Astrocyte (in vitro differentiated cells and primary cell): ENCODE measurements at regions not wholly inside any gene's neighbourhood (a gene's known extent, or its start where the extent isn't known, plus 50 kb on each side); places are given as distances from the start of the nearest gene placed in this dataset.

Experiments
- DNase-seq: peaks from one replicate; pipeline ENCODE4 v3.0.0-alpha.2; 2010; ENCODE audit warnings: low read depth
- FAIRE-seq: peaks from 2 replicates; lab custom pipeline; 2011; peaks lifted over from hg19 to GRCh38; lab: Jason Lieb, UNC
- H2AFZ ChIP-seq: 2 replicates; pipeline ENCODE4 v1.6.0; 2012; ENCODE audit warnings: low read depth, low read length, inconsistent platforms
- H3K27ac ChIP-seq: 2 replicates; pipeline ENCODE4 v1.5.1; 2011; ENCODE audit warnings: low read depth, low read length, inconsistent platforms
- H3K27me3 ChIP-seq: 2 replicates; pipeline ENCODE4 v1.6.0; 2011; ENCODE audit warnings: low read length, inconsistent platforms; ENCODE audit not compliant: insufficient read depth
- H3K36me3 ChIP-seq: 2 replicates; pipeline ENCODE4 v1.5.1; 2011; ENCODE audit warnings: low read length, inconsistent platforms; ENCODE audit not compliant: insufficient read depth
- H3K4me1 ChIP-seq: 2 replicates; pipeline ENCODE4 v1.5.1; 2011; ENCODE audit warnings: low read length, inconsistent platforms; ENCODE audit not compliant: insufficient read depth
- H3K4me2 ChIP-seq: 2 replicates; pipeline ENCODE4 v1.6.0; 2012; ENCODE audit warnings: low read length, inconsistent platforms
- H3K4me3 ChIP-seq: 2 replicates; pipeline ENCODE4 v1.5.1; 2011; ENCODE audit warnings: low read depth, mild to moderate bottlenecking, low read length, inconsistent platforms; ENCODE audit not compliant: insufficient read depth
- H3K79me2 ChIP-seq: 2 replicates; pipeline ENCODE4 v1.6.0; 2012; ENCODE audit warnings: mild to moderate bottlenecking, low read length, inconsistent platforms; ENCODE audit not compliant: insufficient read depth
- H3K9ac ChIP-seq: 2 replicates; pipeline ENCODE4 v1.6.0; 2012; ENCODE audit warnings: mild to moderate bottlenecking, low read length, inconsistent platforms
- H3K9me3 ChIP-seq: 2 replicates; pipeline ENCODE4 v1.5.1; 2012; ENCODE audit warnings: low read depth, mild to moderate bottlenecking, low read length, inconsistent platforms; ENCODE audit not compliant: insufficient read depth
- H4K20me1 ChIP-seq: 2 replicates; pipeline ENCODE4 v1.6.0; 2012; ENCODE audit warnings: low read length, inconsistent platforms; ENCODE audit not compliant: insufficient read depth
- H3K27ac Mint-ChIP-seq: one replicate; pipeline ENCODE4 v1.8.0; 2021; ENCODE audit warnings: mild to moderate bottlenecking, mixed read lengths; ENCODE audit not compliant: unreplicated experiment
- H3K27me3 Mint-ChIP-seq: one replicate; pipeline ENCODE4 v1.8.0; 2021; ENCODE audit warnings: low read depth, mixed read lengths; ENCODE audit not compliant: unreplicated experiment
- H3K36me3 Mint-ChIP-seq: one replicate; pipeline ENCODE4 v1.8.0; 2021; ENCODE audit warnings: low read depth, mixed read lengths; ENCODE audit not compliant: unreplicated experiment
- H3K4me1 Mint-ChIP-seq: one replicate; pipeline ENCODE4 v1.8.0; 2021; ENCODE audit warnings: low read depth, mixed read lengths; ENCODE audit not compliant: unreplicated experiment
- H3K4me3 Mint-ChIP-seq: one replicate; pipeline ENCODE4 v1.8.0; 2021; ENCODE audit warnings: mild to moderate bottlenecking, moderate library complexity, mixed read lengths; ENCODE audit not compliant: unreplicated experiment
- H3K9me3 Mint-ChIP-seq: one replicate; pipeline ENCODE4 v1.8.0; 2021; ENCODE audit warnings: mild to moderate bottlenecking, mixed read lengths; ENCODE audit not compliant: unreplicated experiment
- CTCF ChIP-seq: IDR thresholded peaks from 2 replicates; pipeline ENCODE4 v1.5.1; 2011; ENCODE audit warnings: low read depth, mild to moderate bottlenecking, inconsistent platforms, low read length, moderate library complexity; ENCODE audit not compliant: insufficient read depth
- EZH2 ChIP-seq: IDR thresholded peaks from 2 replicates; pipeline ENCODE4 v1.6.1; 2012; ENCODE audit warnings: mild to moderate bottlenecking, low read length, inconsistent platforms; ENCODE audit not compliant: insufficient read depth

GRCh38 chr14:43988989-43989388, 518.1 kb downstream of the FSCB start:
- Histone ChIP-seq H3K4me3 (no peak overlapping the region), H3K79me2 (no peaks in the 10 kb centered on the region), H3K36me3 (no peaks in the 10 kb centered on the region), H3K4me2 (no peak overlapping the region), H2AFZ (no peak overlapping the region), H3K27ac (no peak overlapping the region), H3K9ac (no peak overlapping the region), H3K27me3 (no peaks in the 10 kb centered on the region), H3K9me3 (no peaks in the 10 kb centered on the region), H3K4me1 (no peaks in the 10 kb centered on the region), H4K20me1 (no peaks in the 10 kb centered on the region)
- Mint-ChIP-seq H3K4me3 (no peak overlapping the region), H3K36me3 (no peaks in the 10 kb centered on the region), H3K27ac (no peak overlapping the region), H3K9me3 (no peaks in the 10 kb centered on the region), H3K27me3 (no peaks in the 10 kb centered on the region), H3K4me1 (no peaks in the 10 kb centered on the region)
- no peak for DNase-seq
- no peak for FAIRE-seq
- TF ChIP-seq EZH2 (no peak), CTCF (no peak)

GRCh38 chr14:43983721-43984120, 523.4 kb downstream of the FSCB start:
- H3K79me2 ChIP-seq: no peaks in the 10 kb centered on the region
- DNase-seq: no peak
- no peaks in the 10 kb centered on the region for H3K9me3 ChIP-seq
- H3K4me1 Mint-ChIP-seq: no peaks in the 10 kb centered on the region
- no peak overlapping the region for H2AFZ ChIP-seq
- peaks cover 2% of the 10 kb centered on the region for H3K9me3 Mint-ChIP-seq
- H3K27me3 ChIP-seq: no peaks in the 10 kb centered on the region
- H3K4me2 ChIP-seq: no peak overlapping the region
- no peak overlapping the region for H3K4me3 Mint-ChIP-seq
- no peaks in the 10 kb centered on the region for H3K4me1 ChIP-seq
- H4K20me1 ChIP-seq: no peaks in the 10 kb centered on the region
- H3K27ac Mint-ChIP-seq: no peak overlapping the region
- TF ChIP-seq CTCF (no peak), EZH2 (no peak)
- no peaks in the 10 kb centered on the region for H3K36me3 Mint-ChIP-seq
- no peak overlapping the region for H3K27ac ChIP-seq
- no peak overlapping the region for H3K9ac ChIP-seq
- H3K4me3 ChIP-seq: no peak overlapping the region
- H3K27me3 Mint-ChIP-seq: no peaks in the 10 kb centered on the region
- FAIRE-seq: no peak
- H3K36me3 ChIP-seq: no peaks in the 10 kb centered on the region

- Histone ChIP-seq H3K4me2 (no peak overlapping the region), H4K20me1 (no peaks in the 10 kb centered on the region), H3K36me3 (no peaks in the 10 kb centered on the region), H3K27ac (no peak overlapping the region), H3K9me3 (no peaks in the 10 kb centered on the region), H3K4me1 (no peaks in the 10 kb centered on the region), H3K27me3 (no peaks in the 10 kb centered on the region), H2AFZ (no peak overlapping the region), H3K9ac (no peak overlapping the region), H3K4me3 (no peak overlapping the region), H3K79me2 (no peaks in the 10 kb centered on the region)
- Mint-ChIP-seq H3K36me3 (no peaks in the 10 kb centered on the region), H3K4me1 (no peaks in the 10 kb centered on the region), H3K27me3 (no peaks in the 10 kb centered on the region), H3K4me3 (no peak overlapping the region), H3K27ac (no peak overlapping the region), H3K9me3 (peaks cover 4% of the 10 kb centered on the region)
- FAIRE-seq (no peak), DNase-seq (no peak)
- TF ChIP-seq EZH2: no peak
These were observed 525.8 kb downstream of the FSCB start for GRCh38 chr14:43981135-43981768.
